Keratinocyte (primary cell): ENCODE measurements at regions not wholly inside any gene's neighbourhood (a gene's known extent, or its start where the extent isn't known, plus 50 kb on each side); places are given as distances from the start of the nearest gene placed in this dataset.

ENCODE experiments used
- EZH2 ChIP-seq: IDR thresholded peaks from one replicate; pipeline ENCODE4 v1.6.1; 2012; ENCODE audit warnings: inconsistent platforms, mild to moderate bottlenecking, low read length, moderate library complexity
- TF ChIP-seq, protein P1 (sequence below), 3 experiments: IDR thresholded peaks in 1 of 3; conservative IDR thresholded peaks in 1 of 3; optimal IDR thresholded peaks in 1 of 3; 2 replicates in 2 of 3; 3 replicates in 1 of 3; pipeline versions ENCODE3 to v1.5.1; 2011; ENCODE audit warnings: low read length in 3 of 3, mild to moderate bottlenecking in 3 of 3, moderate library complexity in 2 of 3, control low read depth in 1 of 3, inconsistent platforms in 1 of 3; ENCODE audit not compliant: insufficient read depth in 2 of 3; ENCODE audit errors: extremely low read depth in 1 of 3

DNA sequence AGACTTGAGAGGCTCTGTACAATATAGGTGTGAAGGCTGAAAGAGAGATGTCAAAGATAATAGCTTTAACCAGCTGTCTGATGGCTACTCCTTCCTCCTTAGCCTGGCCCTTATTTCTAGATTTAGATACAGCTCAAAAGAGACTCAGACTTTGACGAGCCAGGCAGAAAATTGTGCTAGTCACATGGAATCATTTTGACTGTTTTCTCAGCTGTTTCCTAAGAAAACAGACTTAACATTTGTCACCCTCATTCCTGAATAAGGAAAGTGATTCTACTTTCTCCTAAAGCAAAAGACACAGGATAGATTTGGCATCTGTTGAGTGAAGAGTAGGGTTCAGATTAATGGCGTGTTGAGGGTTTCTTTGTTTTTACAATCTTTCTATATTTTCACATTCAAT is 340.7 kb downstream of the DHX15 start:
- TF ChIP-seq, protein P1, sequence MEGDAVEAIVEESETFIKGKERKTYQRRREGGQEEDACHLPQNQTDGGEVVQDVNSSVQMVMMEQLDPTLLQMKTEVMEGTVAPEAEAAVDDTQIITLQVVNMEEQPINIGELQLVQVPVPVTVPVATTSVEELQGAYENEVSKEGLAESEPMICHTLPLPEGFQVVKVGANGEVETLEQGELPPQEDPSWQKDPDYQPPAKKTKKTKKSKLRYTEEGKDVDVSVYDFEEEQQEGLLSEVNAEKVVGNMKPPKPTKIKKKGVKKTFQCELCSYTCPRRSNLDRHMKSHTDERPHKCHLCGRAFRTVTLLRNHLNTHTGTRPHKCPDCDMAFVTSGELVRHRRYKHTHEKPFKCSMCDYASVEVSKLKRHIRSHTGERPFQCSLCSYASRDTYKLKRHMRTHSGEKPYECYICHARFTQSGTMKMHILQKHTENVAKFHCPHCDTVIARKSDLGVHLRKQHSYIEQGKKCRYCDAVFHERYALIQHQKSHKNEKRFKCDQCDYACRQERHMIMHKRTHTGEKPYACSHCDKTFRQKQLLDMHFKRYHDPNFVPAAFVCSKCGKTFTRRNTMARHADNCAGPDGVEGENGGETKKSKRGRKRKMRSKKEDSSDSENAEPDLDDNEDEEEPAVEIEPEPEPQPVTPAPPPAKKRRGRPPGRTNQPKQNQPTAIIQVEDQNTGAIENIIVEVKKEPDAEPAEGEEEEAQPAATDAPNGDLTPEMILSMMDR (optimal IDR thresholded peaks at IDR 0.05 in 1 of 3, IDR thresholded peaks at IDR 0.05 in 1 of 3, conservative IDR thresholded peaks at IDR 0.05 in 1 of 3; ENCODE audit: extremely low read depth in 1 of 3, insufficient read depth in 2 of 3, low read length in 3 of 3) = no peak
- no peak for TF ChIP-seq EZH2
